GM18868 (cell line): ENCODE measurements at regions not wholly inside any gene's neighbourhood (a gene's known extent, or its start where the extent isn't known, plus 50 kb on each side); places are given as distances from the start of the nearest gene placed in this dataset.

Experiments used
- ATAC-seq: cut with Tn5 transposase; IDR thresholded peaks from one replicate; pipeline ENCODE4 v1.9.1; 2021; ENCODE audit warnings: mild to moderate bottlenecking, moderate library complexity; ENCODE audit not compliant: unreplicated experiment

GRCh38 chr12:92615086-92615485 lies 87.7 kb upstream of the PLEKHG7 start:
- no peak for ATAC-seq

- no peak for ATAC-seq
These were observed 88.3 kb upstream of the PLEKHG7 start for GRCh38 chr12:92614502-92614901.

GRCh38 chr12:92614001-92614400 lies 88.8 kb upstream of the PLEKHG7 start:
- ATAC-seq, result no peak

GRCh38 chr12:92612611-92613010 lies 90.2 kb upstream of the PLEKHG7 start:
- ATAC-seq, result no peak

- ATAC-seq, result no peak
These were observed 94.4 kb upstream of the PLEKHG7 start for GRCh38 chr12:92608151-92609091.

- no peak for ATAC-seq
These were observed 95.8 kb upstream of the PLEKHG7 start for GRCh38 chr12:92606956-92607355.

- no peak for ATAC-seq
These were observed 97.1 kb upstream of the PLEKHG7 start for GRCh38 chr12:92605621-92606170.

- no peak for ATAC-seq
These were observed 98.0 kb upstream of the PLEKHG7 start for GRCh38 chr12:92604786-92605185.

- no peak for ATAC-seq
These were observed 98.9 kb upstream of the PLEKHG7 start for GRCh38 chr12:92603741-92604432.

GRCh38 chr12:92602930-92603623 lies 99.7 kb upstream of the PLEKHG7 start:
- ATAC-seq, result no peak

- no peak for ATAC-seq
These were observed 100.3 kb upstream of the PLEKHG7 start for GRCh38 chr12:92602476-92602875.

GRCh38 chr12:92601680-92602079 lies 101.1 kb upstream of the PLEKHG7 start:
- no peak for ATAC-seq

- ATAC-seq, result no peak
These were observed 101.6 kb upstream of the PLEKHG7 start for GRCh38 chr12:92601176-92601575.

- ATAC-seq, result no peak
These were observed 102.7 kb upstream of the PLEKHG7 start for GRCh38 chr12:92600052-92600451.

- no peak for ATAC-seq
These were observed 104.8 kb upstream of the PLEKHG7 start for GRCh38 chr12:92597997-92598396.

- ATAC-seq, result no peak
These were observed 105.7 kb upstream of the PLEKHG7 start for GRCh38 chr12:92597118-92597517.

GRCh38 chr12:92596383-92596782 lies 106.4 kb upstream of the PLEKHG7 start:
- ATAC-seq, result no peak

GRCh38 chr12:92595663-92596062 lies 107.1 kb upstream of the PLEKHG7 start:
- no peak for ATAC-seq

GRCh38 chr12:92593734-92594402 lies 108.9 kb upstream of the PLEKHG7 start:
- peak; percentile 100 for ATAC-seq

- no peak for ATAC-seq
These were observed 117.6 kb upstream of the PLEKHG7 start for GRCh38 chr12:92585115-92585727.
